ENCODE measurements at regions not wholly inside any gene's neighbourhood (a gene's known extent, or its start where the extent isn't known, plus 50 kb on each side); places are given as distances from the start of the nearest gene placed in this dataset.

GRCh38 chr9:32322622-32323021 lies 61.8 kb upstream of the ACO1 start:
- TF ChIP-seq, protein P1, sequence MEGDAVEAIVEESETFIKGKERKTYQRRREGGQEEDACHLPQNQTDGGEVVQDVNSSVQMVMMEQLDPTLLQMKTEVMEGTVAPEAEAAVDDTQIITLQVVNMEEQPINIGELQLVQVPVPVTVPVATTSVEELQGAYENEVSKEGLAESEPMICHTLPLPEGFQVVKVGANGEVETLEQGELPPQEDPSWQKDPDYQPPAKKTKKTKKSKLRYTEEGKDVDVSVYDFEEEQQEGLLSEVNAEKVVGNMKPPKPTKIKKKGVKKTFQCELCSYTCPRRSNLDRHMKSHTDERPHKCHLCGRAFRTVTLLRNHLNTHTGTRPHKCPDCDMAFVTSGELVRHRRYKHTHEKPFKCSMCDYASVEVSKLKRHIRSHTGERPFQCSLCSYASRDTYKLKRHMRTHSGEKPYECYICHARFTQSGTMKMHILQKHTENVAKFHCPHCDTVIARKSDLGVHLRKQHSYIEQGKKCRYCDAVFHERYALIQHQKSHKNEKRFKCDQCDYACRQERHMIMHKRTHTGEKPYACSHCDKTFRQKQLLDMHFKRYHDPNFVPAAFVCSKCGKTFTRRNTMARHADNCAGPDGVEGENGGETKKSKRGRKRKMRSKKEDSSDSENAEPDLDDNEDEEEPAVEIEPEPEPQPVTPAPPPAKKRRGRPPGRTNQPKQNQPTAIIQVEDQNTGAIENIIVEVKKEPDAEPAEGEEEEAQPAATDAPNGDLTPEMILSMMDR (IDR thresholded peaks at IDR 0.05; ENCODE audit: low read length): no peak
- no peak for TF ChIP-seq EZH2 (optimal IDR thresholded peaks at IDR 0.05; ENCODE audit: low read depth, low read length)
